Pulmonary artery endothelial cell (primary cell): ENCODE measurements at regions not wholly inside any gene's neighbourhood (a gene's known extent, or its start where the extent isn't known, plus 50 kb on each side); places are given as distances from the start of the nearest gene placed in this dataset.

Source experiments
- DNase-seq: peaks from one replicate; pipeline ENCODE4 v3.0.0-alpha.2; 2011; ENCODE audit warnings: low read depth, low spot score

DNA sequence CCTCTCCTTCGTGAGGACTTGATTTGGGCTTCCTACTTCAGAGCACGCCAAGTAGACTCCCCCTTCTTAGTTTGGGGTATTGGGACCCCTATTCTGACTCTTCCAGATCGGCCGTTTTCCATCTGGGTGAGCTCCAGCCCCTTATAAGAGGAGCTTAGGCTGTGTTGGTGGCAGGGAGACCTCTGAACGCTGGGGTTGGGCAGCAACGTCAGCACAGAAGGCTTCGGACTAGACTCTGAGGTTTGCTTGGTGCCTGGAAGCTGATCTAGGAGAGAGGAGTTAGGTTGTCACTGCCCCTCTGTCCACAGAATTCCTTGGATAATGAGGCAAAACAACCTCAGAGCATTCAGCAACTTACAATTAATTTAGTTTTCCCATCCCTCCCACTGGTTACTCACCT, 99.2 kb upstream of the RTL1 start:
- no peak for DNase-seq

DNA sequence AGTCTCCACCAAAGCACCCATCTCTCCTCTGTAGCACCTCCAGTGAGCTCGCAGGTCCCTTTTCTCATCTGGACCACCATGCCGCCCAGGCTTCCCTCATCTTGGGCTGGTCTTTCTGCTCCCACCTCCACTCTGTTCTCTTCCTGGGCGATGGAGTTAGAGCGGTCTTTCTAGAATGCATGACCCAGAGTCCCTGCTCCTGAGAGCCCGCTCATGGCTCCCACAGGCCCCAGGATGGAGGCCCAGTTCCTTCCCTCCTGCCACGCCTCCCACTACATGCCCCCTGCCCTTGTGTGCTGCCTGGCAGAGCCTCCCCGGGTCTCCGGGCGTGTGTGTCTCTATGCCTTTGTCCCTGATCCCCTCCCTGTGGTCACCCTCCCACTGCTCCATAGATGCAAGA, 100.7 kb upstream of the RTL1 start:
- DNase-seq: no peak

DNA sequence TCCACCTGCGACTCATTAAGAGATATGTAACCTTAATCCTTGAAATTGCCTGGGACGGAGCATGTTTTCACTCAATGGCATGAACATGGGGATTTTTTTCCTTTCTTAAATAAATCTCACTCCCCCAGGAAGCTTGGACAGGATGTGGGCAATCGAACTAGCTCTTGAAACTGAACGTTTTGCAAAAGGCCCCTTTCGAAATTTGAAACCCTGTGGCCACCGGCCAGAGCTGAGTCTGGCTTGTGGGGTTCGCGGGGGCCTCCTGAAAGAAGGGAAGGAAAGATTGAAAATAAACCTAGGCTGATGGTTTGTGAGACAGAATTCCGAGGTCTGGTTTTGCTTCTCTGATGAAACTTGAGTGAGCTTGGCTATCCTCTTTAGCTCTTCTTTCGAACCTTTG, 101.4 kb upstream of the RTL1 start:
- no peak for DNase-seq

DNA sequence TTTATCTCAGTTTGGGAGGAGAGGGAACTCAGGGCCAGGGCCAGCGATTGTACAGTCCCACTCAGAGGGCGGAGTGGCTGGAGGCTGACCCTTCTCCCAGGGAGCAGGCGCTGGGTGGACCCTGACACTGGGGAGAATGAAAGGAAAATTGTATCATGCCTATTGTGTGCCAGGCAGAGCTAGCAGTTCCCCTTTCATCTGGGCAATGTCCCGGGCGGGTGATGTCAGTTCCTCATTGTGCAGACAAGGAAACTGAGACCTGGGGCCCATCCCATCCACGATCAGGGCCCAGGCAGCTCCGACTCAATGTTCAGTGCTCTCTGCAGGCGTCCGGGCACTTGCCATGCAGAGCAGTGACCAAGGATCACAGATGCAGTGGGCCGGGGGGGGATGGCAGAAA, 101.9 kb upstream of the RTL1 start:
- no peak for DNase-seq

DNA sequence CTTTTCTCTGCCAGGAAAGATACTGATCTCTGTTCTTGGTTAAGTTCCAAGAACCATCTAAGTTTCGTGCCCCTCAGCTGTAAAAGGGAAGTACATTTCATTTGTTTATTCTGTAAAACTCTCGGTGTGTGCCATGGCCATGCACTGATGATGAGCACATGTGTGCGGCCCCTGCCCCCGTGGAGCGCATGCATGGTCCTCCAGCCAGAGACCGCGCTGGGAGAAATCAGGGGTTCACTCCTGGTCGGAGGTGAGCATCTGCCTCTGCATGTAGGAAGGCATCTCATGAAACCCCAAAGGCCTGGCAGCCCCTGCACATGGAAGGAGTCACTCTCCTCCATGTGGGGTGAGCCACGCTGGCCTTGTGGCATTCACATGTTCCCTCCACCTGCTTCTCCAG, 102.5 kb upstream of the RTL1 start:
- DNase-seq: no peak

DNA sequence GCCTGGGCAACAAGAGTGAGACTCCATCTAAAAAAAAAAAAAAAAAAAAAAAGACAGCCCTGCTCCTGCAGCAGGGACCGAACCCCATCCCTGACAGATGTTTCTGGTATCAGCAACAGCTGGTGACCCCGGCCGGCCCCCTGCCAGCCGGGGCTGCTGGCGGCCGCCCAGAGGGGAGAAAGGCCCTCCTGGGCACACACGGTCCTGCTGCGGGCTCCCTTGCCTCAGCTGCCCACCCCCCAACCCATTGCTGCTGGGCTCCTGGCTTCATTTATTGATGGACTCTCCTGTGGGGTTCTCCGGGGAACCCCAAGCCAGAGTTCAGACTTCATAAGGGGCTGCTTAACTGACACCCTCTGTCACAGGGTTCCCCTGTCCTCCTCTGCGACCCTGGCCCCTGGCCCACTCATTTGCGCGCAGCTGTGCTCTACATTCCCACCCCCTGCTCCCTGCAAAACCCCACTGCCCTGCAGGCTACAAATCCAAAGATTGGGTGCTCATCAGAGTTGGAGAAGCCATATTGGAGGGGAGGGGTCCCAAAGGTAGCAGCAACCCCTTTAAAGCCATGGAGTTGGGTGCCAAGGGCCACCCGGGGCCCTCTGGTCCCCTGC, 103.6 kb upstream of the RTL1 start:
- DNase-seq: no peak

DNA sequence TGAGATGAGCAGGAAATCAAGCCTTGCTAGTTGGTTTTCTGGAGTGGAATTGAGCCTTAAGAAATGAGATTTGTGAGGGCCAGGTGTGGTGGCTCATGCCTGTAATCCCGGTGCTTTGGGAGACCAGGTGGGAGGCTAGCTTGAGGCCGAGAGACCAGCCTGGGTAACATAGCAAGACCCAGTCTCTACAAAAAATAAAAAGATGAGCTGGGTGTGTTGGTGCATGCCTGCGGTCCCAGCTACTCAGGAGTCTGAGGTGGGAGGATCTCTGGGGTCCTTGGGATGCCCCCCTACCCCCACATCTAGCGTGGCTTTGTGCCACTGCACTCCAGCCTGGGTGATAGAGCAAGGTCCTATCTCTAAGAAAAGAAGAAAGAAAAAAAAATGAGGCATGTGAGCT, 104.2 kb upstream of the RTL1 start:
- no peak for DNase-seq

DNA sequence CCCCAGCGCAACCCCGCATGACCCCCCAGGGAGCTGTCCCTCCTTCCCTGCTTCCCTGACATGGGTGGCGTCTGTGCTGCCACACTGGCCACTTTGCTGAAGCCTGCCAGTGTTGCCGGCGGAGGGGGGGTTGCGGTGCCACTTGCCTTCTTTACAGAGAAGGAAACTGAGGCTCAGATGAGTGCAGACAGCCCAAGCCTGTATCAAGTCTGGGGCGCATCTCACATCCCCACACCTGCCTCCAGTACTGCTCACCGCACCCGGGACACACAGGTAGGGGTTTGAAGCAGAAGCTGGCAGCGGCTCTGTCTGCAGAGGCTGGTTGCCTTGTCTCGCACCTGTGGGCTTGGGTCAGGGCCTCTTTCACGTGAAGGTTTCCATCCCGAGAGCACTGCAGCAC, 104.7 kb upstream of the RTL1 start:
- DNase-seq: no peak

DNA sequence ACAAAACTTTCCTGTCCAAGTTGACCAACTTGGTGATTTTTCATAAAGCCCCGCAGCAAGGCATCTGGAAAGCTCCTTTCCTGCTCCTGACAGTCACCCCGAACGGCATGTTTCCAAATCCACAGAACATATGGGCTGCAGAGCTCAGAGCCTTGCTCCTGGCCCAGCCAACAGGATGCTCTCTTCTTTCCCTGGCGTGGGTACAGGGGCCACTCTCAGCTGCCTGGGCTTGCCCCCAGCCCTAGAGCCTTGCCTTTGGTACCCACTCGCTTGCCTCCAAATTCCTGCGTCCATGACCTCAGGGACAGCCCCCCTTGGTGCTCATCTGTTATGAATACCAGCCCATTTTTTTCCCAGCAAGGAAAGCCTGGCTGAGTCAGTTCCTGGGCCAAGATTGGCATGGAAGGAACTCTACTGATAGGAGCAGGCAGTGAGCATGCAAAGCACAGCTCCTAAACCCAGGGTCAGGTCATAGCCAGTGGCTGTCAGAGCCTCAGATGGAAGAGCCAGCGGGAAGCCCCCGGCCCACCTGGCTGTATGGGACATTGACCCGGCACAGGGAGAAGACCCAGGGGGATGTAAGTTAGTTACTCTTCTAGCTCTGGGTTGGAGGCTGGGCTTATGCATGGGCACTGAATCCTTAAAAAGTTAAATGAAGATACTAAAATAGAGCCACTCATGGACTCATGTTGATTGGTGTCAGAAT, 105.3 kb upstream of the RTL1 start:
- DNase-seq: no peak

DNA sequence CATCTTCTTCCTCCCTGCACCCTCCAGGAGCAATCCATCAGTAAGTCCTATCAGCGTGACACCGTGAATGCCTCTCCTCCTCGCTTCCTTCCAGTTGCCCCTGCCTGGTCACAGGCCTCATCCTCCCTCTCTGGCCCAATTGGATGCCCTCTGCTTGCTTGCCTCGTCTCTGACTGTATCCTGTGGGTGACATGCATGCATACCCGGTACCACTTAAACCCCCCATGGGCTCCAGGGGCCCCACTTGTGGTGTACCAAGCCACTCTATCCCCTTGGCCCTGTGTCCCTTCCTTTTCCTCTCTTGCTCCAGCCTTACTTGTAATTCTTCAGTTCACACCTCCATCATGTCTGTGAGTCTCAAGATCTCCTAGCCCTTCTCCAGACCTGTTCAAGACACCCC, 106.0 kb upstream of the RTL1 start:
- no peak for DNase-seq

DNA sequence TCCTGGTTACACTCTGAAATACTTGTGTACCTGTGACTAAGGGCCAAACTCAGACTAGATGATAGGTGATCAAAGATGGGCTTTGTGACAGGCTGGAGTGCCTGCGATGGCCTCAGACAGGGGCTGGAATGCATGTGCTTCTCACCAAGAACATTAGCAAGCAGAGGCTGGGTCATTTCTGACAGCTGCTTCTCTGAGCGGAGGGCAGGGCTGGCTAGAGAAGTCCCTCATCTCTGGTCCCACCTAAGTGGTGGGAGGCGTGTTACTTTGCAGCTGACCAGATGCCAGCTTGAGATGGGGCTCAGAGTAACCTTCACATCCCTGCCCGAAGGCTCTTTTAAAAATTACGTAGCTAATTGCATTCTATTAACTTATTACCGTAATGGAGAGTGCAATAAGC, 106.8 kb upstream of the RTL1 start:
- DNase-seq: no peak

DNA sequence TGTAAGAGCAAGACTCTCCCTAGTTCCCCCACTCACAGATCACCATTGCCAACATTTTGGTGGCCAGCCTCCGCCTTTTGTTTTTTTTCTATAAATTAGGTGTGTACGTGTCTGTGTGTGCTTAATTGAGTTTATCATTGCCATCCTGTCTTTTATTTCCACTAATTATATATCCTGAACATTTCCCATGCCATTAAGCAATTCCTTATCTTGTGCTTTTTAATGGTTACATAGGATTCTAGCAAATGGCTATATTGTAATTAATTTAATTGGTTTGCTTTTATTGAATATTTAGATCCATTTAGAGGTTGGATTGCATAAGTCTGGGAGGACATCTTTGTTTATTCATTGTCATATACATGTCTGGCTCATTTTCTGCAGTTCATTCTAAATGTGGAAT, 107.3 kb upstream of the RTL1 start:
- no peak for DNase-seq

DNA sequence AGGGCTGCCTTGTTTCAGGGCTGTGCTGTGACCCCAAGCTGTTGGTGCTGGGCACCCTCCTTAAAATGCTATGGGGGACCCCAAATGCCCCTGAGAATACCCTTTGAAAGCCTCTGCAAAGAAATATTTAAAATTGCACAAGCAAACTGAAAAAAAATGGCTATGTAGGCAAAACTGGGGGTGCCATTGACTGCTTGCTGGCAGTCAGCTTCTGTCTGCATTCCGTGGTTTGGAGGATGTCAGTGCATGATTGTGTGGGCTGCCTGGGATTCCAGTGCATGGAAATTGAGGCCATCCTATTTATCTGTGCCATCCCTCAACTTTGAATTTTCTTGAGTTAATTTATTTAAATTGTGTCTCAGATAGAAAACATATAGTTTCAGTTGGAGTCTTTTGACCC, 113.7 kb upstream of the RTL1 start:
- DNase-seq: no peak

DNA sequence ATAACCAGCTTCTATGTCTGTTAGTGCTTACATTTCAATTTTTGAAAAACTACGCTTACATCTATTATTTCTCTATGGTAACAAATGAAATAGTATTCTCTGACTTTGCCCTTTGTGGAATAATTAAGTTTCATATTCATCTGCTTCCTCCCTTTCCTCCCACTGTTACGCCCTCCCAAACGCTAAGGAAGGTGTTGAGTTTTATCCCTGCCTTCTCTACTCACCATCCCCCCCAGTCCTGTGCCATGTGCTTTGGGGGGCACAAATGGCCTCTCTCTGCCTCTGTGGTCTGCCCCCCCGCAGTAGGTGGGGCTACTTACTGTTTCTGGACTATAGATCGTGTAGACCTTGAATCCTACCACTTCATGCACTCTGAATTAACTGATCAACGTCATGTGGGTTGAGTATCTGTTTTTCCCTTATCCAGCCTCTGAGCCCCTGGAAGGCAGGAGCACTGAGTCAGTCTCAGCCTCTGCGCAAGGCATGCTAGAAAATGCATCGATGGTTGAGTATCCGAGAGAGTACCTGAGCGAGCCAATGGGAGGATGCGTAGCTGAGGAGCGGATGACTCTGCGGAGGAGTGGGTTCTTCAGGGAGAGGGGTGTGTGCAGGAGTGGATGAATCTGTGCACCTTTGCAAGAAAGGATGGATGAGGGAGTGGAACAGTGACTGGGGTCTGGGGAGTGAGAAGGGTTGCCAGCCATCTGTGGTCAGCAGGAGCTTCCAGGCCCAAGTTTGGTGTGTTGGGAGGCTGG, 114.5 kb upstream of the RTL1 start:
- DNase-seq: no peak

DNA sequence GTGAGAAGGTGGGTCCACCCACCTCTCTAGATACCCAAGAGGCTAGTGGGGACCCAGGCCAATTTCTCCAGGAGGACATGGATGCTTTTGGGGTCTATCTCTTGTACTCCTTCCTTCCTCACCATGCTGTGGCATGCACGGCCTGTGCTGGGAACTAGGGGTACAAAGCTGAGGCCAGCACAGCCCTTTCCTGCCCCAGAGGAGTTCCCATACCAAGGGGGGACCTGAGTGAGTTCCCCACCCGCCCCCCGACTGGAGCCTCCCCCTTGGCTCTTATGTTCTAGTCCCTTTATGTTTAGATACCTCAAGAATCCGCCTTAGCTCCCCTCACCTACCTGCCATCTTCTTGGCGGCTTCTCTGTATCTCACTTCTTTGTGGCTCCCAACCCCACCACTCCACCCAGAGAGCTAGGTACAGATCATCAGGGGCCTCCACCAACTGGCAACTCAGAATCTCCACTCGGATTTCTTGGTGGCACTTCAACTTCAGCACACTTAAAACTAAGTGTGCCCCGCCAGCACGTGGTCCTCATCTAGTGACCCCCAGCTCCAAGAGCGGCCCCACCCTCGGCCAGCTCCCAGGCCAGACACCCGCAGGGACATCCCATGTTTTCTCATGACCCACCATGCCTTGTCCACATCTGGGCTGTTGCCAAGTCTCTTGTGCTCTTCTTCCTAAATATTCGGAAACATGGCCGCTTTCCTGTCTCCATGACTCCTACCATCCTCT, 115.2 kb upstream of the RTL1 start:
- no peak for DNase-seq

DNA sequence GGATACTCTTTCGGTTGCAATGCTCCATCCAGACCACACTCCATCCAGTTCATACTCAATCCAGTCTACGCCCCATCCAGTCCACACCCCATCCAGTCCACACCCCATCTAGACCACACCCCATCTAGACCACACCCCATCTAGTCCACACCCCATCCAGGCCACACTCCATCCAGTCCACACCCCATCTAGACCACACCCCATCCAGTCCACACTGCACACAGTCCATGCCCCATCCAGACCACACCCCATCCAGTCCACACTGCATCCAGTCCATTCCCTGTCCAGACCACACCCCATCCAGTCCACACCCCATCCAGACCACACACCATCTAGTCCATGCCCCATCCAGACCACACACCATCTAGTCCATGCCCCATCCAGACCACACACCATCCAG, 116.0 kb upstream of the RTL1 start:
- DNase-seq: no peak

DNA sequence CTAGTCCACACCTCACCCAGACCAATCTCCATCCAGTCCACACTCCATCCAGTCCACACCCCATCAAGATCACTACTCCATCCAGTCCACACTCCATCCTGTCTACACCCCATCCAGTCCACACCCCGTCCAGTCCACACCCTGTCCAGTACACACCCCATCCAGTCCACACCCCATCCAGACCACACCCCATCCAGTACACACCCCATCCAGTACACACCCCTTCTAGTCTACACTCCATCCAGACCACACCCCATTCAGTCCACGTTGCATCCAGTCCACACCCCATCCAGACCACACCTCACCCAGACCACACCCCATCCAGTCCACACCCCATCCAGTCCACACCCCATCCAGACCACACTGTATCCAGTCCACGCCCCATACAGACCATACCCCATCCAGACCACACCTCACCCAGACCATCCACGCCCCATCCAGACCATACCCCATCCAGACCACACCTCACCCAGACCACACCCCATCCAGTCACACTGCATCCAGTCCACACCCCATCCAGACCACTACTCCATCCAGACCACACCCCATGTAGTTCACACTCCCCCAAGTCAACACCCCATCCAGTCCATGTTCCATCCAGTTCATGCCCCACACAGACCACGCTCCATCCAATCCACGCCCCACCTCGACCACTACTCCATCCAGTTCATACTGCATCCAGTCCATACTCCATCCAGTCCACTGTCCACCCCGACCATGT, 116.6 kb upstream of the RTL1 start:
- DNase-seq: no peak

DNA sequence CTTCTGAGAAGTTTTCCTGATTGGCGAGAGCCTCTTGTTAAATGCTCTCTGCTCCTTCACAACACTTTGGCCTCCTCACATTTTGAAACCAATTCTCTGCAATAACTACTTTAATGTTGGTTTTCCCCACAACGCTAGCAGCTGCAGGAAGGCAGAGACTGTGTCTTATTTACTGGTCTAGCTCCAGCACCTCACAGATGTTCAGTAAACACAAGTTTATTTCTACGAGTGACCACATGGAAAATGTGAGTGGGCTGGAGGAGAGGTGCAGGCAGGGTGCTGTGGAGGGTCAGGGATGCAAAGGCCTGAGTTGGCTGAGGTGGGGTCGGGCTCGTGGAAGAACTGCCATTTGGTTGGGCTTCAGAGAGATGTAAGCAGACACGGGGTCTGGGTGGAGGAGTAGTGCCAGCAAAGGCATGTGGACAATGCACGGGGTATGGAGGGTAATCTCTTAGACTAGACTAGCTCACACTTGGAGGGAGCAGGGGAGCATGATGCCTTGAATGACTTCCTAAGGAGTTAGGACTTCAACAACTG, 117.4 kb upstream of the RTL1 start:
- no peak for DNase-seq

DNA sequence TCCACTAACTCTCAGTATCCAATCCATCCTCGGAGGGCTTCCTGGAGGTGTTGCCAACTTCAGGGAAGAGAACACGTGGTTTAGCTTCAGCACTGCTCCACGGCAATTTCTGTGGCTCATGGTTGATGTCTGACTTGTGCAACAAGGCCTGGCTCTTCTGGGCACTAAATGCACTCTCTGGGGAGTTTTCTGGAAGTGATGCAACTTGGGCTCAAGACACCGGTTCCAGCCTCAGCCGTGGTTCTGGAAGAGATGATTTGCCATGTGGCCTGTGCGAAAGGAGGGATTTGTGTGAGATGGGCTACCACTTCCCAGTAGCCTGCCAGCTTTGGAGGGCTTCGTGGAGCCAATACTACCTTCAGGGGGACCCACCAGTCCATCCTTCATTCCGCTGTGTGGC, 118.6 kb upstream of the RTL1 start:
- no peak for DNase-seq

DNA sequence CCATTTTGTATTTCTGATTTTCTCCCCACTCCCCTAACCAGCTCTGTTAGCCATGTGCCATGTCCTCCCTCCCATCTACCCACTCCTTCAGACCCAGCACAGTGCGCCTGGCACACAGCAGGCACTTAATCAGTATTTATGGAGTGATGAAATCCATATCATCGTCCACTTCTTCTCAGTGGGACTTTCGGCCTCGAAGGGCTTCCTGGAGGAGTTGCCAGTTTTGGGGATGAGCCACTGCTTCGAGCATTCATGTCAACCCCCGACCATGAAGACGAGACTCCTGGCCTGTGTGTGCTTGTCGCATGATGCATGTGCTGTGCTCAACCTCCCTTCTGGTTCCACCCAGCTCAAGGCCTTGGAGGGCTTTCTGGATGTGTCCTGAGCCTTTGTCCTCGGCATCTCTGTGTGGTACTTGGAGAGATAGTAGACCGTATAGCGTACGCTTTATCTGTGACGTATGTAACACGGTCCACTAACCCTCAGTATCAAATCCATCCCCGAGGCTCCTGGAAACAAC, 119.5 kb upstream of the RTL1 start:
- no peak for DNase-seq

DNA sequence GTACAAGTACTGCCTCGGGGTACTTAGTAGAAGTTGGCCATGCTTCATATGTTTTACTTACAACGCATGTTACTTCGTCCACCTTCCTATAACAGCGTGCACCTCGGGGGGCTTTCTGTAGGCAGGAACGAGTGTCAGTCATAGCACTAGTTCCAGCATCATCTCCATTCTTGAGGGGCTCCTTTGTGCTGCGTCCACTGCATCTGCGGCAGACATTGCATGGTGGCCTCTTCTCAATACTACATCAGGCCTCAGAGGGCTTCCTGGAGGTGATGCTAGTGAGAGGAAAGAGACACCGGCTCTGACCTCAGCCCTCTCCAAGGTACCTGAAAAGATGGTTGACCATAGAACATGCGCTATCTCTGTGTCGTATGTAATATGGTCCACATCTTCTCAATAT, 121.2 kb upstream of the RTL1 start:
- no peak for DNase-seq
